DMS153 treated with DMSO at 0.1 percent for 48 hours (cell line): ENCODE measurements at regions not wholly inside any gene's neighbourhood (a gene's known extent, or its start where the extent isn't known, plus 50 kb on each side); places are given as distances from the start of the nearest gene placed in this dataset.

ENCODE experiments used
- DNase-seq: peaks from one replicate; lab custom pipeline; 2025; ENCODE audit not compliant: unreplicated experiment; lab: John Stamatoyannopoulos, UW

- DNase-seq = no peak
These were observed 243.1 kb downstream of the TLE3 start for GRCh38 chr15:69854521-69855181.

GRCh38 chr15:69855258-69856000 lies 242.3 kb downstream of the TLE3 start:
- DNase-seq = no peak

GRCh38 chr15:69857250-69857649 lies 240.5 kb downstream of the TLE3 start:
- DNase-seq = no peak

GRCh38 chr15:69857686-69858391 lies 239.9 kb downstream of the TLE3 start:
- DNase-seq = no peak

- no peak for DNase-seq
These were observed 239.3 kb downstream of the TLE3 start for GRCh38 chr15:69858456-69858855.

- no peak for DNase-seq
These were observed 237.9 kb downstream of the TLE3 start for GRCh38 chr15:69859866-69860265.

GRCh38 chr15:69860321-69860720 lies 237.4 kb downstream of the TLE3 start:
- no peak for DNase-seq

- DNase-seq = no peak
These were observed 236.8 kb downstream of the TLE3 start for GRCh38 chr15:69860921-69861320.

GRCh38 chr15:69861331-69862171 lies 236.2 kb downstream of the TLE3 start:
- no peak for DNase-seq

- no peak for DNase-seq
These were observed 235.2 kb downstream of the TLE3 start for GRCh38 chr15:69862540-69862939.

- no peak for DNase-seq
These were observed 234.3 kb downstream of the TLE3 start for GRCh38 chr15:69863446-69863845.

GRCh38 chr15:69865369-69865768 lies 232.3 kb downstream of the TLE3 start:
- no peak for DNase-seq

- no peak for DNase-seq
These were observed 229.0 kb downstream of the TLE3 start for GRCh38 chr15:69868756-69869155.

- no peak for DNase-seq
These were observed 228.4 kb downstream of the TLE3 start for GRCh38 chr15:69869291-69869690.

- DNase-seq = no peak
These were observed 227.7 kb downstream of the TLE3 start for GRCh38 chr15:69869881-69870505.

GRCh38 chr15:69871511-69872134 lies 226.1 kb downstream of the TLE3 start:
- DNase-seq = no peak

- no peak for DNase-seq
These were observed 223.9 kb downstream of the TLE3 start for GRCh38 chr15:69873807-69874206.

- DNase-seq = no peak
These were observed 223.4 kb downstream of the TLE3 start for GRCh38 chr15:69874321-69874720.

- no peak for DNase-seq
These were observed 221.4 kb downstream of the TLE3 start for GRCh38 chr15:69876064-69876940.
